ENCODE measurements at regions not wholly inside any gene's neighbourhood (a gene's known extent, or its start where the extent isn't known, plus 50 kb on each side); places are given as distances from the start of the nearest gene placed in this dataset.

GRCh38 chr2:118524911-118525310 is 322.5 kb downstream of the EN1 start:
- TF ChIP-seq EZH2 (IDR thresholded peaks at IDR 0.05; ENCODE audit: borderline replicate concordance, insufficient read depth, low read length, poor library complexity, severe bottlenecking) (no peak), CTCF (IDR thresholded peaks at IDR 0.05; ENCODE audit: poor library complexity, severe bottlenecking) (no peak), RAD21 (conservative IDR thresholded peaks at IDR 0.05) (no peak), TAF1 (IDR thresholded peaks at IDR 0.05; ENCODE audit: low read depth) (no peak)
